ENCODE measurements at regions not wholly inside any gene's neighbourhood (a gene's known extent, or its start where the extent isn't known, plus 50 kb on each side); places are given as distances from the start of the nearest gene placed in this dataset.
"Not testable (repeated sequence)": the region's sequence is repeated elsewhere in the genome, so short reads cannot be mapped to it uniquely, and the experiment has no call there.

DNA sequence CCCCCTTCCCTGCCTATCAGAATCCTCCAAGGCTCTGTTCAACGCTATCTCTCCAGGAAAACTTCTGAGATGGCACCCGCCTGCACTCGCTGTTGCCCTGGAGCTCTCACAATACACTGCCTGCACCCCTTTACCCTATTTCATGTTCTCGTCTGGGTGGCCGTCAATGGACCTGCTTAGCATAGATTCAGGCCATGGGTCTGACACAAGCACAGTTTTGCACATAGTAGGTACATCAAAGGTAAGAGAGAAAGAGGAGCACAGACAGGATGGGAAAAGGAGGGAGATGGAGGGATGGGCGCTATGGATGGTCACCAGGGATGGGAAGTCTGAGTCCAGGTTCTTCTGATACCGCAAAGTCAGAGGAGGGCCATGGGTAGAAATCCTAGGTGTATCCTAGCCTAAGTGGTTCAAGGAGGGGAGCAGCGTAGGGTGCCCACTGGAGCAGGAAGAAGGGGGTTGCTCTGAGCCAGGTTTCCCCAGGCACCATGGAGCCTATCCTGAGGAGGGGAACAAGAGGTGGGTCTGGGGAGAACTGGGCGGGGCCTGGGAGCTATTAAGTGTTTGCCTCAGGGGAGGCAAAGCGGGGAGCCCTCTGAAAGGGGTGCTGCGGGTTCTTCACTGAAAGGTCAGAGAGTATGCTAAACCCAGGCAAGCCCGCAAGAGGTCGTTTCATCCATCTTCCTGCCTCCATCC, 89.3 kb downstream of the MRPL14 start:
- no peak for DNase-seq (ENCODE audit: extremely low read depth, low read depth, low spot score)

DNA sequence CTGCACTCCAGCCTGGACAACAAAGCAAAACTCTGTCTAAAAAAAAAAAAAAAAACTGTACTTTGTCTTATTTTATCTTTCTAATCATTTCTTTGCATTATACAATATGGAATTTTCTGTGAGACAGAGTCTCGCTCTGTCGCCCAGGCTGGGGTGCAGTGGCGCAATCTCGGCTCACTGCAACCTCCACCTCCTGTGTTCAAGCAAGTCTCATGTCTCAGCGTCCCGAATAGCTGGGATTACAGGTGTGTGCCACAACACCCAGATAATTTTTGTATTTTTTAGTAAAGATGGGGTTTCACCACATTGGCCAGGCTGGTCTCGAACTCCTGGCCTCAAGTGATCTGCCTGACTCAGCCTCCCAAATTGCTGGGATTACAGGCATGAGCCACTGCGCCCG, 90.0 kb downstream of the MRPL14 start:
- not testable (repeated sequence) for DNase-seq (ENCODE audit: extremely low read depth, low read depth, low spot score)

DNA sequence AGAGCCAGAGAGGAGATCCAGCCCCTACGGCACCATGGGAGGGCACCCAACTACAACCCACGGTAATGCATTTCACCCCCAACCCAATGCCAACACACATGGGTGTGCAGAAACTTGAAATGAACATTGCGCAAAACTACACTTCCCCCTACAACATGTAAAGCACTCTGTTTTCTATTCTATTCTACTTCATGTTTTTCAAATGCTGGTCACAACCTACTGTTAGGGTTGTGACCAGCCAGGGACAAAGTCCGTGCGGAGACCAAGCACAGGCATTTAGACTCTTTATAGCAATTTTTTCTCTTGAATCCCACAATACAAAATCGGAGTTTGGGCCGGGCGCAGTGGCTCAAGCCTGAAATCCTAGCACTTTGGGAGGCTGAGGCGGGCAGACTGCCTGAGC, 90.6 kb downstream of the MRPL14 start:
- DNase-seq (ENCODE audit: extremely low read depth, low read depth, low spot score) = no peak

DNA sequence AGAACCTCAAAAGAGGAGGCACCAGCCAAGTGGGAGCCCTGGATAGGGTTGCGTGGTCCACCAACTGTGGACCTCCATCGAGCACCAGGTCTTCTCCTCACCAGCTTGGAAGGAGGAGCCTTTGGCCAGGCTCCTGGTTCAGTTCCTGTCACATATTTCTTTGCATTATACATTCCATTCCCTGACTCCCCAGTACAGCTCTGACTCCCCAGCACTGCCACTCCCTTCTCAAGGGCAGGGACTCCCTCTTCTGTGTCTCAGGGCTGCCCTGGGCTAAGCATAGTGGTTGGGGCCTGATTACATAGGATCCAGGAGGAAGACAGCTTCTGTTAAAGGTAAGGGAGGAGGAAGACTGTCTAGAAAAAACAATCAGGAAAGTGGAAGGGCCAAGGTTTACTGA, 91.1 kb downstream of the MRPL14 start:
- no peak for DNase-seq (ENCODE audit: extremely low read depth, low read depth, low spot score)

DNA sequence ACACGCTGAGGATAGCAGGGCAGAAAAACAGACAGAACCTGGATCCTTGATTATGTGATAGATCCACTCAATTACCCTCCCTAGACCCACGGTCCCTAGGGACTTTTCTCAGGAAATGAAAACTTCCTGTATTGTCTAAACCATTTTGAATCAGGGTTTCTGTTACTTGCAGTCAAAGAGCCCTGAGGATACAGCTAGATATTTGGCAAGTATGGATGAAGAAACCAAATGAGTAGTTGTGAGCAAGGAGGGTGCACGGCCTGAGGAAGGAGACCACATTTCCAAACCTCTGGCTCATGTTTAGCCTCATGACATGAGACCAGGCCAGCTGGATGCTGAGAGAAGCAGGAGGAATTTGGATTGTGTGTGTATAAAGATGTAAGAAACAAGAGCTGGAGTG, 91.6 kb downstream of the MRPL14 start:
- DNase-seq (ENCODE audit: extremely low read depth, low read depth, low spot score) = no peak

DNA sequence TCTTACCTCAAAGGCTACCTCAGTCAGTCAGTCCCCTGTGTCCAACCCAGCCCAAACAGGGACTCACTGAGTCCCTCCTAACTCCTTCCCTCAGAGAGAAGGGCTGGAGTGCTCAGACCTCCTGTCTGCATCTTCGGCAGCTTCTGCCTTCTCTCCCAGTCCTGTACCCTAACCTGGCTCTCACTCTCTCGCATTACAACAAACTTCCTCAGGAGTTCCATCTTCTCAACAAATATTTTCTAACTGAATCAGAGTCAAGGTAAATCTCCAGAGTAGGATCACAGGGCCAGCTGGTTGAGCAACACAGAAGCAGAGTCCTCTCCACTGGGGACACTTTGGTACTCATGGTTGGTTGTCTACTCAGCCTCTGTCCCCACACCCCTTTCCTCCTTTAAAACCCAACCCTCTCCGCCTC, 92.3 kb downstream of the MRPL14 start:
- no peak for DNase-seq (ENCODE audit: extremely low read depth, low read depth, low spot score)

DNA sequence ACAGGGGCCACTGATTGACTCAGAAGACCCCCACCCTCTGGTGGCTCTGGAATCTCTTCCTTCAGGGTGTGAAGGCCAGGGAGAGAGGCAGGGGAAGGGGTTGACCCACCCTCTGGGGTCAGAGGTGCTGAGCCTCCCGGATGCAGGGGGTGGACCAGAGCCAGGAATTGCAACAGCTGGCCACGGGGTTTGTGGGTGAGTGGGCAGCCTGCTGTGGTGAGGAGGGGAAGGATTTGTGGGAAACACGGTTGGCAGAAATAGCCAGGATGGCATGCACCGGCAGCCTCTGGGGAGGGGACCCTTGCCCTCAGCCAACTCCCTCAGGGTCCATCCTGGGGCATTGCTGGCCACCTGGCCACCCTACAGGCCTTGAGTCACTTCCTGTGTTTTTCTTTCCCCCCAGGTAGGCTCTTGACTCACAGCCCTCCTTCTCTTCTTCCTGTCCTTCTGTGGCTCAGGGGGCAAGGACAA, 92.8 kb downstream of the MRPL14 start:
- DNase-seq (ENCODE audit: extremely low read depth, low read depth, low spot score) = no peak

DNA sequence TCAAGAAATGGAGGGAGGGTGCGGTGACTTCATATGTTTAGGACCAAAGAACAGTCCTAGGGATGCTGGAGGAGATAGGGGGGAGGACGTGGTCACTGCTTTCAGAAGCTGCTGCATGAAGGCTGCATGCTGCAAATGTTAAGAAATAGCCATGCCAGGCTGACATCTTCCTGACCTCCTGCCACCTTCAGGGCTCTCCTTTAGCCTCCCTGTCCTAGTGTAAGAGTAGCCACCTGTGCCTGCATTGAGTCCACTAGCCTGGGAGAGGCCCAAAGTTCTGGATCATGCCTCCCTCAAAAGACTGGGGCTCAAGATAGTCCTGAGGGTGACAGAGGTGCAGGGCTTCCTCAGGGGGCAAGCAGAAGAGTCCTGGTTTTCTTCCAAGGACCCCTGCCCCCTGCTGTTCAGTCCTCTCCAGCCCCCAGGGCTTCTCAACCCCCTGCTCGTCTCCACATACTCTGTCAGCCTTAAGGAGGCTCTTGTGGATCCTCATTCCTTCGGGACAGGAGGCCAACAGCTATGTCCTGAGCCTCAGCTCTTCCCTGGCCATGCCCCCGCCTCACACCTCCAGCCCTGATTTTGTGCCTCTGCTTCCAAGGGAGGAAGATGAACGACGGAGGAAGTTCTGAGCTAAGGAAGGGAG, 96.3 kb downstream of the MRPL14 start:
- DNase-seq (ENCODE audit: extremely low read depth, low read depth, low spot score) = no peak

DNA sequence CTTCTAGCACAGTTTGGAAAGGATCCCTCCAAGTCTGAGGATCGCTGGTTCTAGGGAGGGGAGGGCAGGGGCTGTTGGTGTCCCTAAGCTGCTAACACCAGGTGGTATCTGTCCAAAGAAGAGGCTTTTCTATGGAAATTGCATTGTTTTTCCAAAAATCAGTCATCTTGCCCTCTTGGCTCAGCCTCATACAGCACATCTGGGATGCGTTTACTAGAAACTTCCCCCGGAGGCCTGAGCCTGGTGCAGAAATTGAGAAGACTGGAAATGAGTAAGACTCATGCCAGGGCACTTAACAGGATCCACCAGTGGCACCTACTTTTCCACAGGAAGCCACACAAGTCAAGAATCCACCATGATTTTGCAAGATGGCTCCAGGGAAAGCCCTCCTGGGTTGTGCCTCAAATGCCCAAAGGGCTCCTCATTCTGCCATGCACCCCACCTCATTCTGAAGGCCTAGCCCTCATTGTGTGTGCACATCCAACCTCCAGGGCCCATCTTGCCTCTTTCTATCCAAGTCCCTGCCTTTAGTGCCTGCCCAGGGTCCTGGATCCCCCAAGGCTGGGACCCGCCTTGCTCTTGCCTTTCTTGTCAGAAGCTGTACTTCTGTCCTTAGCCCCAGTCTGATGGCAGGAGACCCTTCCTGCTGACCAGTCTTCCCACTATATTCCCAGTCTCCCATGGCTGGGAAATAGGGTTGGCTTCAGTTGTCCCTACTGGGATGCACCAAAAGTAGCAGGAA, 97.6 kb downstream of the MRPL14 start:
- DNase-seq (ENCODE audit: extremely low read depth, low read depth, low spot score) = no peak

DNA sequence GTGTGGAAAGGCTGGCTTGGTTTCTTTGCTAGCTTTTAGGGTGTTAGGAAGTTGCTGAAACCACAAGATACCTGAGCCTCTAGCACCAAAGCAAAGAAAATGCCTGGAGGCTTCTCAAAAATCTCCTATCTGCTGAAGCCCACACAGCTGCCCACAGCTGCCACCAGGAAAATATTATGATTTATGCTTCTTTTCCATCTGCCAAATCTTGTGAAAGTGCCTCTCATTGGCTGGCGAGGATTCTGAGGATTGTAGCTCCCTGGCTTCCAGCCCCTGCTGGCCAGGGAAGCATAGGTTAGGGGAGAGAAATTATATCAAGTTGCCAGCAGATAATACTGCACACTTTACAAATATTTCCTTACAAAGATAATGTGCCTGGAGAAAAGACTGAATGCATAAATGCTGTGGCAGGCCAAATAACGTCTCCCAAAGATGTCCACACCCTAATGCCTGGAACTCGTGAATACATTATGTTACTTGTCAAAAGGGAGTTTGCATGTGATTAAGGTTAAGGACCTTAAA, 98.4 kb downstream of the MRPL14 start:
- DNase-seq (ENCODE audit: extremely low read depth, low read depth, low spot score) = no peak

DNA sequence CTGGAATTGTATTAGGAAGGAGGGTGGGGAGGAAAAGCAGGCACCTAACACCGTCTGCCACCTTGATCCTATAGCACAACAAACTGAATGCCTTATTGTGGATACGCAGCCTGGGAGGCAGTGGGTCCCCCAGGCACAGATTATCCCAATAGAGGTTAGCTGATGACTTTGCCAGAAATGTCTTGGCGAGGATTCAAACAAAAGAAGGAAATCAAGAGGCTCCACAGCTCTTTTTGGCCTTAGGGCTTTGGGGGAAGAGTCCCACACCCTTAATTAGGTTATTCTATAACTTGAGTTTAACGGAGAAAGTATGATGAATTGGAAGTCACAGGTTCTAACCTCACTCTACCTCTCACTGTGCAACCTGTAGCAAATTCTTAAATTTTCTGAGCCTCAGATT, 102.0 kb downstream of the MRPL14 start:
- DNase-seq (ENCODE audit: extremely low read depth, low read depth, low spot score) = no peak

DNA sequence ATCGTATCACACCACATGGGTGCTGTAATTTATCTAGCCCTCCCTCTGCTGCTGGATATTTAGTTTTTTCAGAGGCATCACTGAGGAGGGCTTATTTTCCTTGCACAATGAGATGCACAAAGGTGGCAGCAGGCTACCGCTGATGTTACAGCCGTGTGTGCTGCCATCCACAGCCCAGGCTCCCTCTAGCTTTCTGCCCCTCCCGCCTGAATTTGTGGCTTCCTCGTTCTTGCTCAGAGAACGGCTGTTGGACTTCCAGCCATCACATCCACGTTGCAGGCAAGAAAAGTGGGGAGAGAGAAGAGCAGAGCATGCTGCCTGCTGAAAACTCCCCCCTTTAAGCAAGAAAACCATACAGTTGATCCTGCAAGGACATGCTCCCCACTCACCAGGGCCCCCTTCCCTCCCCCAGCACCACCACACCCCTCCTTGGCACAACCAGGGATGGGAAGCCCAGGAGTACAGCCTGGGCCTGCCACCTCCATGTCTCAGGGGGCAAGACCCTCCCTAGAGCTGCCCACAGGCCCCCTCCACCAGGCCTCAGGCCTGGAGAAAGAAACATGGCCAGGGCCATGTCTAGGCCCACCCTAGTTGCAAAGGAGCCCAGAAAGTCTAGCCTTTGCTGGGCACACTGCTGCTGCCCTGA, 102.6 kb downstream of the MRPL14 start:
- no peak for DNase-seq (ENCODE audit: extremely low read depth, low read depth, low spot score)

DNA sequence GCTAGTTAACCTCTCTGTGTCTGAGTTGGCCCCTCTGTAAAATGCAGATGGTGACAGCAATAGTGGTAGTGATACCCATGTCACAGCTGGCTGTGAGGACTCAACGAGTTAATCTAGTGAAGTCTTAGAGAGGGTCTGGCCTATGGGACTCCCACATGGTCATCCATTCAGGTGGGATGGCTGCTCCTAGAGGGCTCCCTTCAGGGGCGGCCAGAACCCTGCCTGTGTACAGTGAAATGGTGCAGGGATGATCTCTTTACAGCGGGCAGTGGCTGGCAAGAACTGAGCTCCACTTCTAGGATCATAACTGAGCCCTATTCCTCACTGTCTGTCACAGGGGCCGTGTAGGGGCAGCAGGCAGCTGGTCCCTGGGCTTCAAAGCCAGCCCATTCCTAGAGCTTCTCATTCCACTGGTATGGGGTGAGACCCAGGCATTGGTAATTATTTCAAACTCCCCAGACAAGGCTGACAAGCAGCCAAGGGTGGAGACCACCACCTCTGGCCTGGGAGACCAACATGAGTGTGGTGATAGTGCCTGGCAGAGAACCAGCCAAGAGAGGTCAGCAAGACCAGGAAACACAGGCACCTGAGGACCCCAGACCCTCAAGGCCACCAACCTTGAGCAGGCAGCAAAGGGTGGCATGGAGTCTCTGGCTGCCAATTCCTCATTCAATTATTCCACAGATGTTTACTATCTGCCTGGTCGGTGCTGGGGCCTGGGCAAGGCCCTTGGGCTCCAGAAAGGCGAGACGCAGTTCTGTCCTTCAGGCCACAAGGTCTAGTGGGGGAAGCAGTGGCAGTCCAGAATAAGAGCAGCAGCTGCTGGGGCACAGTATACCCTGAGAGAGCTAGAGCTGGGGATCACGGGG, 103.4 kb downstream of the MRPL14 start:
- DNase-seq (ENCODE audit: extremely low read depth, low read depth, low spot score) = no peak

DNA sequence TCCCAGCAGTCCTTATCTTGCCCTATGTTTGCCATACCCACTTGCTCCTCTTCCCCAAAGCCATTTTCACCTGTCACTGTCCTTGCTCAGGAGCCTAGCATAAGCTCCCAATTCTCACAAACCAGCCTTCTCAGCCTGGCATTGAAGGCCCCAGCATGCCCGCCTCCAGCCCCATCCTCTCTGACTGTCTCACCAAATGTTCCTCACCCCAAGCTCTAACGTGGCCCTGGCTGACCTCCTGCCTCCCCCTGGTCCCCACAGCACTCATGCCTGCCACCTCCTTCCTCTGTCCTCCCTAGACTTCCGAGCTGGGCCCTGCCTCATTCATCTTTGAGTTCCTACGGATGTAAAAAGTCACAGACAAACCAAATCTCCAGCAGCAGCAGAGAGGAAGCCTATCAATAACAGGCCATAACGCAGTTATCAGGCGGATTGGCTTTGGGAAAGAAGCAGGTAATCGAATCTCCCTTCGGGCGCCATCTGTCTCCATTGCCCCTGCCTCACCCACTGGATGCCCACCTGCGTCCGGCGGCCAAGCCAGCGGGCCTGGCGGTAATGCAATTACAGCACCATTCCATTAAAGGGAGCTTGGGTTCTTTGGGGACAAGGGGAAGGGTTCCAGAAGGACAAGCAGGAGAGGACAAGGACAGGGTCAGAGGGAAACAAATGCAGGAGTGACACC, 104.4 kb downstream of the MRPL14 start:
- DNase-seq (ENCODE audit: extremely low read depth, low read depth, low spot score) = no peak

DNA sequence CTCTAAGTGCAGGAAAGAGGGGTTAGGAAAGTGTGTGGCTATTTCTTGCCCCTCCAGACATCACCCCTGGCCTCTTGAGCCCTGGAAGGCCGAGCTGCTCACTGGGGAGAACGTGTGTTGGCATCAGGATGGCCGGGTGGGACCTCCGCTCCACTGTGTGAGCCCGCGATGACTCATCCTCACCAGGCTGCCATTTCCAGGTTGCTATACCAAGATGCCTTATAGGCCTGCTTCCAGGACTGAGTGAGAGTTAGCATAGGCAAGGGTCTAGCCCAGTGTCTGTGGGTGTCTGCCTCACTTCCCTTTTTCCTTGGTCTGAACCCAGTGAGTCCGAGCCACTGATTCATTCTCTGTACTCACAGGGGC, 105.0 kb downstream of the MRPL14 start:
- DNase-seq (ENCODE audit: extremely low read depth, low read depth, low spot score) = no peak

DNA sequence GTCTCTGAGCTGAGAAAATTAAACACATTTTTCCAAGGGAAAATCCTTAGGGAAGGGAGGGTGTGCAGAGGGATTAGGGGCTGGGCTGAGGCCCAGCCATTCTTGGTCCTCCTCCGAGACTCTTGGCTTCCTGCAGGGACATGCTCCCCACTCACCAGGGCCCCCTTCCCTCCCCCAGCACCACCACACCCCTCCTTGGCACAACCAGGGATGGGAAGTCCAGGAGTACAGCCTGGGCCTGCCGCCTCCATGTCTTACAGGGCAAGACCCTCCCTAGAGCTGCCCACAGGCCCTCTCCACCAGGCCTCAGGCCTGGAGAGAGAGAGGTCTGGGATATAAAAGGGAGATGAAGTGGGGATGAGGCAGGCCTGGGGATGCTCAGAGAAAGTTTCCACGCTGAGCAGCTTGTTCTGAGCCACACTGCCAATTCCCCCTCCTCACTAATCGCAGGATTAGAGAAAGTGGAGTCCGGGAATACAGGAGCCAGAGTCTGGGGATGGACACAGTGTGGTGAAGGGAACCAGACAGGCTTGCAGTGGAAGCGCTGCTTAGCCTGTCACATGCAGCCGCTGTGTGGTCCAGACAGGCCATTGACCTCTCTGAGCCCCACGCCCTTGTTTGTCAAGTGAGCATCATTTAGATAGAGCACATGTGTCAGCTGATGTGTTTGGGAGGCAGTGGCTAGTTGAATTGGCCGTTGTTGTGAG, 105.5 kb downstream of the MRPL14 start:
- DNase-seq (ENCODE audit: extremely low read depth, low read depth, low spot score) = no peak

DNA sequence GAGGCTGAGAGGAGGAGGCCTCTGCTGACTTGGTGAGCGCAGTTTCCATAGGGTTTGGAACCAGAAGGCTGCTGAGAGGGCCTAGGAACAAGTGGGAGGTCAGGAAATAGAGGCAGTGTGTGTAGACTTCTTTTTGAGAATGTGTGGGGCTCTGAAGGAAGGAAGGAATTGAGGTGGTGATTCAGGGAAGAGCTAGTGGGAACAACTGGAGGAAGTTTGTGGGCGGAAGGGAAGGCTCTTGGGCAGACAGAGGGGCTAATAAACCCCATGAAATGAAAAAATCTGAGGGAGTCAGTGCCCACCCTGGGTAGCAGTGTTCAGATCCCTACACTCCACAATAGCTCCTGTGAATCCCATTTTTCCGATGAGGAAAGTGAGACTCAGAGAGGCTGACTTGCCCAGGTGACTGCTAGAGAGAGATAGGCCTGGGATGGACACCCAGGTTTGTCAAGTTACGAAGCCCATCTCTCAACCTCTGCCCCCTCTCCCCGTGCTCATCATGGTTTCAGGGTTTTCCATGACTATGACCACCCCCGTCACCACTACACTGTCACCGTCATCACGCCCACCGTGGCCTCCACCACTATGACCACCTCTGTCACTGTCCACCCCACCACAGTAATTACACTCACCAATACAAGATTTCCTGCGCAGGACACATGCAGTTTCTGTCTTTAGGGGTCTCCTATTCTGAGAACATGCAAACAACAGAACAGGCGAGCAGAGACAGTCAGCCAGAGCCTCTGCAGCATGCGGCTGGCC, 106.4 kb downstream of the MRPL14 start:
- DNase-seq (ENCODE audit: extremely low read depth, low read depth, low spot score) = no peak

DNA sequence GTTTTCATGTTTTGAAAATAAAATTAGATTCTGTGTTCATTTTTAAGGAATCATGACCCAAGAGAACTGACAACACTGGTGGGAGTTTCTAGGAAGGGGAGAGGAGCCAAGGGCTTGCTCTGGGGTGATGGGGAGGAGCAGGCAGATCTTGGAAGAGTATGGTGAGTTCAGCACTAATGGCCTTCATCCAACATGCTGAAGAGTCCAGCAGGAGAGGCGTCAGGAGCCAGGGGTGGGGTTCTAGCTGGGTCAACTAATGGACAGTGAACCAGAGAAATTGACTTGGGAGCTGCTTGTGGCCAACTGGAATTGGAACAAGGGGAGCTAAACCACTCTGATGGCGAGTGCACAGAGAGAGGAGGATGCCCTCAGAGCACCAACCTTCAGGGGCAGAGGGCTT, 107.1 kb downstream of the MRPL14 start:
- no peak for DNase-seq (ENCODE audit: extremely low read depth, low read depth, low spot score)
